GM19238 (cell line): ENCODE measurements at regions not wholly inside any gene's neighbourhood (a gene's known extent, or its start where the extent isn't known, plus 50 kb on each side); places are given as distances from the start of the nearest gene placed in this dataset.
"Not testable (repeated sequence)": the region's sequence is repeated elsewhere in the genome, so short reads cannot be mapped to it uniquely, and the experiment has no call there.

ENCODE experiments used
- DNase-seq: peaks from one replicate; pipeline ENCODE4 v3.0.0; 2011; ENCODE audit warnings: low spot score; ENCODE audit not compliant: insufficient read length

DNA sequence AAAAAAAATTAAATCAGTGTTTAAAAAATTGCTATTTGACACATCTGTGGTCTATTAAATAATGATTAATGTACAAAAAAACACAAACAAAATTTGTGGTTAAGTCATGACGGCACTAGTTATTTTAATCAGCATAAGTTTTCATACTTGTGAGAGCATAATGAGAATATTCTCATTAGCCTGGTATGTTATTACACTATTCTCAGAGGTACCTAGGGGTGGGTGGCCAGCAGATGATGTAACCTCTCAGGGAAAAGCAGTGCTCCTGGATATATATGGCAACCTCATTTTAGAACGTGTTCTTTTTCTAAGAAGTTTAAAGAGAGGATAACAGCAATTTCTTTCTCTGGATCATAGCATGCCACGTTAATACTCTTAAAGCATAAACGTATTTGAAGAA is 109.2 kb downstream of the GJA1 start:
- DNase-seq, result no peak

DNA sequence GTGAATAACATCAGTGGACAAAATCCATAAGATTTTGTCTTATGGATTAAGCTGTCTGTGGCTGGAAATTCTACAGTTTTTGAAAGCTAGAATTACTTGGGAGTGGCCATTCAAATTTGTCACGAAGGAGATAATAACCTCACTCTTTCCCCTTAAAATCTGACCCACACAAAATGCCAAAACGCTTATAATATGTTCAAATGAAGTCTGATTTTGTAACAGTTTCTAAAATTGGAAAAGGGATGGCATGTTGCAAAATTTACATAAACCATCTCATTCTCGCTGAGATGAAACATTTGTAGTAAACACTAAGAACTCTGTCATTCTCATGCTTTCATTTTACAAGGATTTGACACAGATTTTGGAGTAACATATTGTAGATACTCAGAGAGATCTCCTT is 112.7 kb downstream of the GJA1 start:
- no peak for DNase-seq

DNA sequence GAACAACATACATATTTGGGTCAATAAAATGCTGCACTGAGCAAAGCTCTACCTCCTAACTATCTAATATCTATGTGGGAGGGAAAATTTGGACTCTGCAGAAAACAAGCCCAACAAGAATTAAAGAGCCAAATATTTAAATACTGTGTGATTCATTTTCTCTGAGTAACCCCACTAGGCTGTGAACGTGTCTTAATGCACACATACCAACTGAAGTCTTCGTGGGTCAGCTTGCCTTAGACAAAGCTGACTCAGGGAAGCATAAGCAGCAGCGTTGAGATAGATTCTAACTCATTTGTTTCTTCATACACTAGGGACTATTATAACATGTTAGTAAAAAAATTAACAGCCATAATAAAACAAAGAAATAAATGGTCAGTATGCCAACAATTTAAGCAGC is 114.3 kb downstream of the GJA1 start:
- DNase-seq, result no peak

DNA sequence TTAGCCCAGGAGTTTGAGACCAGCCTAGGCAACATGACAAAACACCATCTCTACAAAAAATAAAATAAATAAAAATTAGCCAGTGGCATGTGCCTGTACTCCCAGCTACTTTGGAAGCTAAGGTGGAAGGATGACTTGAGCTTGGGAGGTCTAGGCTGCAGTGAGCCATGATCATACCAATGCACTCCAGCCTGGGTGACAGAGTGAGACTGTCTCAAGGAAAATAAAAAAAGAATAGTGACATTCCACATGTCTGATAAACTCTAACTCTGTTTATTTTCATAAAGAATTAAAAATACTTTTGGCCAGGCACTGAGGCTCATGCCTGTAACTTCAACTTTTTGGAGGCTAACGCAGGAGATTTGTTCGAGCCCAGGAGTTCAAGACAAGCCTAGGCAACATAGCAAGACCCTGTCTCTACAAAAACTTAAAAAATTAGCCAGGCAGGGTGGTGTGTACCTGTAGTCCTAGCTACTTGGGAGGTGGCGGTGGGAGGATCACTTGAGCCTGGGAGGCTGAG is 115.1 kb downstream of the GJA1 start:
- no peak for DNase-seq

DNA sequence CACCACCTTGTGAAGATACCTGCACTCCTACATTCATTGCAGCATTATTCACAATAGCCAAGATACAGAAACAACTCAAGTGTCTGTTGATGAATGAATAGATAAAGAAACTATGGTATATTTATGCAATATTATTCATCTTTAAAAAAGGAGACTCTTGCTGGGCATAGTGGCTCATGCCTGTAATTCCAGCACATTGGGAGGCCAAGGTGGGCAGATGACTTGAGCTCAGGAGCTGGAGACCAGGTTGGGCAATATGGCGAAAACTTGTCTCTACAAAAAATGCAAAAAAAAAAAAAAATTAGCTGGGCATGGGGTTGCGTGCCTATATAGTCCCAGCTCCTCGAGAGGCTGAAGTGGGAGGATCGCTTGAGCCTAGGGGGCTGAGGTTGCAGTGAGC is 119.8 kb downstream of the GJA1 start:
- DNase-seq, result no peak

DNA sequence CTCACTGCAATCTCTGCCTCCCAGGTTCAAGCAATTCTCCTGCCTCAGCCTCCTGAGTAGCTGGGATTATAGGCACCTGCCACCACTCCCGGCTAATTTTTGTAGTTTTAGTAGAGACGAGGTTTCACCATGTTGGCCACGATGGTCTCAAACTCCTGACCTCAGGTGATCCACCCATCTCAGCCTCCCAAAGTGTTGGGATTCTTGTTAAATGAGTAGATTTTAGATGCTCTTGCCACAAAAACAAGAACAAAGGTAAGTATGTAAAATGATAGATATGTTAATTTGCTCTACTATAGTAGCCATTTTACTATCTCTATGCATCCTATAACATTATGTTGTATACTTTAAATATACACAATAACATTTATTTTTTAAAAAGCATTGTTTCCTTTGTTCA is 120.7 kb downstream of the GJA1 start:
- not testable (repeated sequence) for DNase-seq

DNA sequence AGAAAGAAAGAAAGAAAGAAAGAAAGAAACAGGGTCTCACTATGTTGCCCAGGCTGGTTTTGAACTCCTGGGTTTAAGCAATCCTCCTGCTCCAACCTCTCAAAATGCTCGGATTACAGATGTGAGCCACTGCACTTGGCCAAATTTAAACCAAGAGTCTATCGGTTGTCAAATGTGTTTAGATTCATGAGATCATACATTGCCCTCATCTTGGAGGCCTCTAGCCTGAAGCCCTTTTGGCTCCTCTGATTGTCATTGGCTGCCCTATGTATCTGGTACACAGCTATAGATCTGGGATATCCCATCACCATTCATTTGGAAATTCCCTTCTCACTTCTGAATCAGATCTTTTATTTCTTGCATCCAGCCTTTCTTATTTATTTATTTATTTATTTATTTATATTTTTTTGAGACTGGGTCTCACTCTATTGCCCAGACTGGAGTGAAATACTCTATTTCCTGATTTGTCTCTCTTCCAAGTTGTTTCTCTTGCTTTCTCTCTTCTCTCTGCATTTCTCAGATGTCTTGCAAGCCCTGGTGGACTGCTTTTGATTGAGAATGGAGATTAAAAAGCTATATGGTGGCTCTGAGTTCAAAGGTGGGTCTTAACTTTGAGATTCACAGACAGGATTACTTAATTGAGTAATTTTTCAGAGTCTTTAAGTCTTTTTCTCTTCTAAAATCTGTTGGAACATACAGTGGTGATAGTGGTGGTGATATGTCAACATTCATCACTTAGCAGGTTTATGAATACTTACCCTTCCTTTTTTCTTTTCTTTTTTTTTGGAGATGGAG is 121.9 kb downstream of the GJA1 start:
- no peak for DNase-seq

DNA sequence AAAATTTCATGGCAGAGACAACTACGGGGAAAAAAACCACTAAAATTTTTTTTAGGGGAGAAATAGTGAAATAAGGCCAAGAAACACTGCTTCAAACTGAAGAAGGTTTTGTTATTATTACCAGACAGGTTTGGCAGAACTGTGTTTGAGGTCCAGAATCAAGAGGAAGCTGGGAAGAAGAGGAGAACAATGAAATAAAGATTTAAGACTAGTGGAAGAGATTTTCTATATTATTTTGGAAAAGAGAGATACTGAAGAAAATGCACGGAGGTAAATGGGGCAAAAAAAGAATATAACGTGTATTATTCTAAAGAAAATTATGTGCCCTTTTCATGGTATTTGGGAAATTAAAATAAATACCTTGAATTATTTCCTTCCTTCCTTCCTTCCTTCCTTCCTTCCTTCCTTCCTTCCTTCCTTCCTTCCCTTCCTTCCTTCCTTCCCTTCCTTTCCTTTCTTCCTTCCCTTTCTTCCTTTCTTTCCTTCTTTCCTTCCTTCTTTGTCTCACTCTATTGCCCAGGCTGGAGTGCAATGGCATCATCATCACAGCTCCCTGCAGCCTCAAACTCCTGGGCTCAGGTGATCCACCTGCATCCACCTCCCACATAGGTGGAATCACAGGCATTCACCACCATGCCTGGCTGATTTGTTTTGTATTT is 124.3 kb downstream of the GJA1 start:
- no peak for DNase-seq

DNA sequence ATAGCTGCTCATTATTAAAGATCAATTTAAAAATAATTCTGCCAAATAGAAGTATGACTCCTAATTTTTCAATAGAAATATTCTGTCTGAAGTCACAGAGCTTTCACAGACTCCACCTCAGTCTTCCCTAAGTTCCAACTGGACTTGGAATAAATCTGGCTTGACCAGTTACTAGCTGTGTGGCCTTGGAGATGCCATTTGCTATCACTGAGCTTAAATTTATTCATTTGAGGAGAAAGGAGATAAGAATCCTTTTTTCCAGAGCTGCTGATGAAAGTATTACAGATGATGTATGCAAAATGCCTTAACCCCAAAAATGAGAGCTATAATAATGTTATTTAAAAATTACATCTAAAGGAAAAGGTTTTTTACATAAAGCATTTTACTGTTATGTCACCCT is 125.0 kb downstream of the GJA1 start:
- DNase-seq, result no peak

DNA sequence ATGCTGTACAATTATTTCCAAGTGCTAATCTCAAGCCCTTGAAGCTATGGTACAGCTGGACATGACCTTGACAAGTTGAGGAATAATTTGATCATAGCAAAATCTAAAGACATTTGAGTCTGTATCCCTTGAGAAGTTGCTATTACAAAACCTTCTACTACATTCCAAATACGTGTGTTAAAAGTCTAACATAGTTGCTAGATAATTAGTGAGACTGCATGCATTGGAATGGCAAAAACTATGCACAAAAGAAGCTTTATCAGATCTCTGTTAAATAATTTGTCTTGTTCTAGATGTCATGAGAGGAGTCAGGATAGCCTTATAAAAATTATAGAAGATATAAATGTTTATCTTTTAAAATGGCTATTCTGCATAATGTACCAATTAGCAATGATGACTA is 127.8 kb downstream of the GJA1 start:
- DNase-seq, result no peak

DNA sequence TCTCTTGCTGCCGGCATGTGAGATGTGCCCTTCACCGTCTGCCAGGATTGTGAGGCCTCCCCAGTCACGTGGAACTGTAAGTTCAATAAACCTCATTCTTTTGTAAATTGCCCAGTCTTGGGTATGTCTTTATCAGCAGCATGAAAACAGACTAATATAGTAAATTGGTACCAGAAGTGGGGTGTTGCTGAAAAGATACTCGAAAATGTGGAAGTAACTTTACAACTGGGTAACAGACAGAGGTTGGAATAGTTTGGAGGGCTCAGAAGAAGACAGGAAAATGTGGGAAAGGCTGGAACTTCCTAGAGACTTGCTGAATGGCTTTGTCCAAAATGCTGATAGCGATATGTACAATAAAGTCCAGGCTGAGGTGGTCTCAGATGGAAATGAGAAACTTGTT is 129.1 kb downstream of the GJA1 start:
- DNase-seq, result not testable (repeated sequence)

DNA sequence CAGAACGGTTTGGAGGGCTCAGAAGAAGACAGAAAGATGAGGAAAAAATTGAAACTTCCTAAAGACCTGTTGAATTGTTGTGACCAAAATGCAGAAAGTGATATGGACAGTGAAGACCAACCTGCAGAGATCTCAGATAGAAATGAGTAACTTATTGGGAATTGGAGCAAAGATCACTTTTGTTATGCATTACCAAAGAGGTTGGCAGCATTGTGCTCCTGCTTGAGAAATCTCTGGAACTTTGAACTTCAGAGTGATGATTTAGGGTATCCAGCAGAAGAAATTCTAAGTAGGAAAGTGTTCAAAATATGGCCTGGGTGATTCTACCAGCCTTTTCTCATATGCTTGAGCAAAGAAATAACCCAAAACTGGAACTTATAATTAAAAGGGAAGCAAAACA is 136.0 kb downstream of the GJA1 start:
- DNase-seq, result no peak

DNA sequence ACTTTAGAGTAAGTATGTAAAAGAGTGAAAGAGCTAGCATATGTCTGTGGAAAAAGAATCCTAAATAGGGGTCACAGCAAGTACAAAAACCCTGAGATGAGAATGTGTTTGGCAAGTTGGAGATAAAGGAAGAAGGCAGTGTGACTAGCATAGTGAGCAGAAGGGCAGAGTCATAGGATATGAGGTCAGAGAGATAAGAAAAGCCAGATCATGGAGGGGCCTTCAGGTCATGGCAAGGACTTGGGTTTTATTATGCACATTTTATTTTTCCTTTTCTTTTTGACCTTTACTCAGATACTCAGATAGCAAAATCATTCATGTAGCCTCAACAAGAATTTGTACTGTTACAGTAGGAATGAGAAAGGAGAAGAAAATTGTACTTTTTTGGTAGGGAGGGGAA is 138.0 kb downstream of the GJA1 start:
- DNase-seq, result no peak

DNA sequence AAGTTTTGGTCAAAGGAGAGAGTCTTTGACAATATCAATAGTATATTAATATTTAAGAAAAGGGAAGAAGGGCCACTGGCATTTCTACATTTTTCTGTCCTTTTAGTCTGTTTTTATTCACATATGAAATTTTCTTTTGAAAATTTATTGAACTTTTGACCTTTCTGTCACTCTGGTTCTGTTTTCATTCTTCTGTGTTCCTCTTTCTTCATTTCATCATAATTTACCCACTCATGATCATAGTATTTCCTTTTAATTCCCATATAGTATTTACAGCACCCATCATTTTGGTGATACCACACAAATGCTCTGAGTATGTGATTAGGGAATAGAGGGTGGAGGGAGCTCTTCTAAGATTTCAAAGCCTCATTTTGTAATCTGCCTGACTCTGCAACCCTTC is 142.8 kb downstream of the GJA1 start:
- DNase-seq, result no peak

DNA sequence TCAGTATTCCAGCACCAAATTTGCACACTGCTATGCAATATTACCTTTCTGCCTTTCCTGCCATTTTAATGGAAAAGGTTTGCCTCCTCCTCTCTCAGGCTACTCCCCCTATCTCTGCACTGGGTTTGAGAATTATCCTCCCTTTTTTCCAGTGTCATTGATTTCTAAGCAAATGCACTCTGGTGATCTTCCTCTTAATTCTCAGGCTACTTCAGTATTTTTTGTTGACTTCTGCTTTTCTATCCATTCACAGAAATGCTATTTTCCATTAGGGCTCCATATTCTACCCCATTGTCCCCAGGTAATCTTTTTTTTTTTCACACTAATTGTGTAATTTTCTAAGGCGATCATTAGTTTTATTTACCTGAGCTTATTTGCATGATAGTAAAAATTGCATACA is 144.0 kb downstream of the GJA1 start:
- no peak for DNase-seq

DNA sequence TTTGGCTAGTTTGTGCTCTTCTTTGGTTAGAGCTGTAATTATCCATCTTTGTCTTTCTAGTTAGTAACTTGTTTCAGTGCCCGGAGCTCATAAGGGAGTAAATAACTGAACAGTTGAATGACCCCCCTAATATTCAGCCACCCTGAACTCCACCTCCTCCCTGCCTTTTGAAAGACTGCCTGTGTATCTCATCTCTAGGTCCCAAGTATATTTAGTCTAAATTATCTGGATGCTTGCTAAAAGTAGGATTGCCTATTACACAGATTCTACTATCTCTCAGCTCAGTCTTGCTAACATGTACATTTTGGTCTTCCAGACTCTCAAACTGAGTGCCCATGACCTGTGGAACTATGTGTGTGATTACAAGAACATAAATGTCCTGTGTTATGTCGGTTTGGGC is 145.9 kb downstream of the GJA1 start:
- DNase-seq, result no peak

DNA sequence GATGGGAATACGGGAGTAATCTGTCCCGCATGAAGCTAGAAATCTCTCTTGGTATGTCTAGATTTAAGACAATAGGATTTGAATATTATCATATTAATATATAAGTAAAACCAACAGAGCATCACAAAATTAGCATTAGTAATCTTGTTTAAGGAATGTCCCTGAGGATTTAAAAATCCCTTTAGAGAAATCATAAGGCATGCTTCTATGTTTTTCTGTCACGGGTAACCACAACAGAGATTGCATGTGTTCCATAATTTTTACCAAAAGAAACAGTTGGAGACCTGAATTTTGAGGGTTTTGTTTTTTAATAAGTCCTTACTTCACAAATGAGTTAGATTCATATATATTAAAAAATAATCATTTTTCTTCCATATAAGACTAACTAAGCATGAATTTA is 146.8 kb downstream of the GJA1 start:
- DNase-seq, result no peak

DNA sequence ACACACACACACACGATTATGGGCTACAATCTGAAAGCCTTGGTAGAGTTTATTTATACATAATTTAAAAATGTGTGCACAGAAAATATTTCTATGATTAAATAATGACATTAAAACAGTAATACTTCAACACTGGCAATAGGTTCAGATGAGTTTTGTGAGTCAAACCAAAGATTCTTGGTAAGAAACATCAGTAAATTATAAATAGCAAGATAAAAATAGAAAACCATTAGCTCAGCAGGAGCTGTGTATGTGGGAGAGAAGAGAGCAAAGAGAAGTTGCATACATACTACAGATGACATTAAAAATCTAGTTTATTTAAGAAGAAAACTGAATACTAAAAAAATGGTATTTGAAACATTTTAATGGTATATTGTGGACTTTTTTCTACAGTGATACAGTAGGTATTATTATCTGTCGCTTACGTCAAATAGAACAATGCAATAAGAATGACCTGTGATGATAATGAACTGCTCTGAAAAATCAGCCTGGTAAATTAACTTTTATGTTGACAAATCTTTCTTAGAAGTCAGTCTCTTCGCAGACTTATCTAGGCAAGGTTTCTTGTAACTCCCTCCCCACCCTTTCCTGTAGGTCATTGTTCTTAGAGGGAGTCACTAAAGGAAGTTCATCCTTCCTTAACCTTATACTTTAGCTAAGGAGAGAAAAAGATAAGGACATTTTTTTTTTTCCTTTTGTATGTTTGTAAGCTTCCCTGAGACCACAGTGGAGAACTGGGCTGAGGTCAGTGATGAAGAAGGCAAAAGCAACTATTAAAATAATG is 149.3 kb downstream of the GJA1 start:
- DNase-seq, result no peak

DNA sequence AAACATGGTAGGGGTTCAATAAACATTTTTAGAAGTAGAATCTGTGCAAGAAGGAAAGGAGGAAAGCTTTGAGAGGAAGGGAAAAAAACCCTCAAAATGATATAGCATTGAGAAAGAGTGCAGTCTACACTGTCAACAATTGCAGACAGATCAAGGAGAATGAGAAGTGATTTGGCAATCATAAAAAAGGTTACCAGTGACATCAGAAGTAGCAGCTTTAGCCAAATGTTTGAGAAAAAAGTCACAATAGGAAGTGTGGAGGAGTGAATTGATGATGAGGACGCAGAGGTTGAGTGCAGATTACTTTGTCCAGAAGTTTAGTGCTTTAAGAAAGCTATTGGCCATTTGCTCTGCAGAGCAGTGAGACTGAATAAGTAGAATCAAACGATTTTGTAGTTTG is 155.0 kb downstream of the GJA1 start:
- DNase-seq, result no peak

DNA sequence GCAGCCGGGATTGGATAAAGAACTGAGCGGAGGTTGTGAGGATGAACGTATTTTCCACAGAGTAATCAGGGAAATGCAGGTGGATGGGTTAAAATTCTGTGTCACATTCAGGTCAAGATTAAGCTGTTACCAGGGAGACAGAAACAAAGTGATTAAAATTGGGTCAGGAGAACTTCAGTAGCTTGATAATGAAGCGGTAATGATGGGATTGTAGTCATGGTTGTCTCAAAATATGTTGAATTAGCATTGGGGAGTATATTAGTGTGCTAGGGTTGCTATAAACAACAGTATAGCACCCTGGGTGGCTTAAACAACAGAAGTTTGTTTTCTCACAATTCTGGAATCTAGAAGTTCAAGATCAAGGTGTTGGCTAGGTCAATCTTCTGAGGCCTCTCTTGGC is 155.5 kb downstream of the GJA1 start:
- DNase-seq, result no peak

DNA sequence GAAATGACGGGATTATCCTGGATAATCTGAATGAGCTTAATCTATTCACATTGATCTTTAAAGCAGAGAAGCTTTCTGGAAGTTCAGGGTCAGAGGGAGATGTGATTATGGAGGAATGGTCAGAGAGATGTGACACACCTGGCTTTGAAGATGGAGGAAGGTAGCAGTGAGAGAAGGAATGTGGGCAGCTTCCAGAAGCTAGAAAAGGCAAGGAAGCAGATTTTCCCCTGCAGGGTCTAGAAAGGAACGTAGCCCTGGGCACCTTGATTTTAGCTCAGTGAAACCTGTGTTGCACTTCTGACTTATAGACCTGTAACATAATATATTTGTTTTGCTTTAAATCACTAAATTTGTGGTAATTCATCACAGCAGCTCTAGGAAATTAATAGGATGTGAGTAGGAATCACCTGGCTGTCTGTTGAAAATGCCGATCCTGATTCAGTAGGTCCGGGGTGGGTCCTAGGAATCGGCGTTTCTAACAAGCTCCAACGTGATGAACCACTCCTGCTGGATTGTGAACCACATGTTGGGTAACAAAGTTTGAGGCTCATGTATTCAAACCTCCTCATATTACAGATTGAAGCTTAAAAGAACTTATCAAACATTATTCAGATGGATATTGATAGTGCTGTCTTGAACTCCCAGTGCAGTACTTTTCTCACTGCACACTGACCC is 157.0 kb downstream of the GJA1 start:
- DNase-seq, result no peak
